ENCODE measurements at regions not wholly inside any gene's neighbourhood (a gene's known extent, or its start where the extent isn't known, plus 50 kb on each side); places are given as distances from the start of the nearest gene placed in this dataset.

- peaks cover 0 to 3% of the 10 kb centered on the region in 2 donors for H3K4me1 ChIP-seq (ENCODE audit: control insufficient read depth in 2 of 2, insufficient read depth in 2 of 2, low read length in 2 of 2)
Measured at GRCh38 chr1:93815366-93816110, 63.5 kb downstream of the DNTTIP2 start.

DNA sequence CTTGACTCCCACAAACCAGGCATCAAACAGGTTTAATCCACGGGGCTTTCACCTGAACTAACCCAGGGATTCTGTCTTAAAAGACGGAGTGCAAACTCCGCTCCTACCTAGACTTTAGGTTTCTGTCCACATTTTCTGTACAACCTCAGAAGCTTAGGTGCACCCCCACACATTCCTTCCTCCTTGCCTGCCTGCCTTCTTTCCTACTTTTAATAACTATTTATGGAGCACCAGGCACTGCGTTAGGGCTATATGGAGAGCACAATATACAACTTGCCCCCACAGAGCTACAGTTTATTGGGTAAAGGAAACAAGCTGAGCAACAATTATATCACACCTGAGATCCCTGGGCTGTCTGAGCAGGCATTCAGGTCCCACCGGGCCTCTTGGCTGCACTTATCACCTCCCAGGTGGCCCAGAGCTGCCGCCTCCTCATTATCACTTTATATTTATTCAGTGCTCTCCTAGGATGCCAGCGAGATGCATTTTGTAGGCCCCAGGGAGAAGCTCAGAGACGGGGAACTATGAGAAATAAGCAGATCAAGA is 64.1 kb downstream of the DNTTIP2 start:
- Histone ChIP-seq H3K27ac (ENCODE audit: low read depth in 2 of 2, low read length in 2 of 2) (no peak overlapping the region), H3K36me3 (ENCODE audit: control insufficient read depth in 2 of 2, insufficient read depth in 2 of 2, low read length in 2 of 2) (no peaks in the 10 kb centered on the region), H3K9me3 (ENCODE audit: control insufficient read depth in 2 of 2, low read length in 2 of 2) (no peaks in the 10 kb centered on the region), H3K4me1 (ENCODE audit: control insufficient read depth in 2 of 2, insufficient read depth in 2 of 2, low read length in 2 of 2) (peaks cover 0 to 3% of the 10 kb centered on the region in 2 donors), H3K9ac (ENCODE audit: low read depth in 1 of 2, low read length in 2 of 2) (no peak overlapping the region), H3K4me3 (ENCODE audit: low read length in 2 of 2) (no peak overlapping the region), H3K27me3 (ENCODE audit: control insufficient read depth in 2 of 2, insufficient read depth in 2 of 2, low read length in 2 of 2) (no peaks in the 10 kb centered on the region)

More at GRCh38 chr1:93815366-93816110, 63.5 kb downstream of the DNTTIP2 start:
- Histone ChIP-seq H3K27me3 (ENCODE audit: control insufficient read depth in 2 of 2, insufficient read depth in 2 of 2, low read length in 2 of 2) (no peaks in the 10 kb centered on the region), H3K9me3 (ENCODE audit: control insufficient read depth in 2 of 2, low read length in 2 of 2) (no peaks in the 10 kb centered on the region), H3K27ac (ENCODE audit: low read depth in 2 of 2, low read length in 2 of 2) (no peak overlapping the region), H3K4me3 (ENCODE audit: low read length in 2 of 2) (no peak overlapping the region), H3K36me3 (ENCODE audit: control insufficient read depth in 2 of 2, insufficient read depth in 2 of 2, low read length in 2 of 2) (no peaks in the 10 kb centered on the region), H3K9ac (ENCODE audit: low read depth in 1 of 2, low read length in 2 of 2) (no peak overlapping the region)

- H3K9me3 ChIP-seq (ENCODE audit: control insufficient read depth in 2 of 2, low read length in 2 of 2): no peaks in the 10 kb centered on the region
- peaks cover 0 to 3% of the 10 kb centered on the region in 2 donors for H3K4me1 ChIP-seq (ENCODE audit: control insufficient read depth in 2 of 2, insufficient read depth in 2 of 2, low read length in 2 of 2)
- no peak overlapping the region for H3K27ac ChIP-seq (ENCODE audit: low read depth in 2 of 2, low read length in 2 of 2)
- no peaks in the 10 kb centered on the region for H3K27me3 ChIP-seq (ENCODE audit: control insufficient read depth in 2 of 2, insufficient read depth in 2 of 2, low read length in 2 of 2)
- H3K9ac ChIP-seq (ENCODE audit: low read depth in 1 of 2, low read length in 2 of 2): no peak overlapping the region
- no peak overlapping the region for H3K4me3 ChIP-seq (ENCODE audit: low read length in 2 of 2)
- H3K36me3 ChIP-seq (ENCODE audit: control insufficient read depth in 2 of 2, insufficient read depth in 2 of 2, low read length in 2 of 2): no peaks in the 10 kb centered on the region
Measured at GRCh38 chr1:93814059-93814794, 64.8 kb downstream of the DNTTIP2 start.

DNA sequence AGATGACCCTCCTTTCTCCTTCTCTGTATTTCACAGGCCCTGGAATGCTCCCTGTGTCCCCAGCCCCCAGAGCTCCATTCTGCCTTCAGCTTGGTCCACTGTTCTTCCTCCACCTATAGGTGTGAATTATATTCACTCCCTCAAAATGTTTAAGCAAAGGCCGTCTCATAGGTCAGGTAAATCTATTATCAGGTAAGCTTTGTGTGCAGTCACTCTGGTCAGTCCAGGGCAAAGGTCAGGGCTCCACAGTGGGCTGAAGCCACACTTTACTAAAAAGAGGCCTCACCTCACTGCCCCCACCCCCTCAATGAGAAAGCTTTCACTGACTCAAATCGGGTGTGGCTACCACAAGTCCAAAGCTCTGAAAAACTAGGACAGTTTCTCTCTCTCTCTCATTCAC is 65.9 kb downstream of the DNTTIP2 start:
- H3K27ac ChIP-seq (ENCODE audit: low read depth in 2 of 2, low read length in 2 of 2): no peak overlapping the region
- peaks cover 0 to 3% of the 10 kb centered on the region in 2 donors for H3K4me1 ChIP-seq (ENCODE audit: control insufficient read depth in 2 of 2, insufficient read depth in 2 of 2, low read length in 2 of 2)
- no peaks in the 10 kb centered on the region for H3K27me3 ChIP-seq (ENCODE audit: control insufficient read depth in 2 of 2, insufficient read depth in 2 of 2, low read length in 2 of 2)
- no peak overlapping the region for H3K9ac ChIP-seq (ENCODE audit: low read depth in 1 of 2, low read length in 2 of 2)
- no peaks in the 10 kb centered on the region for H3K9me3 ChIP-seq (ENCODE audit: control insufficient read depth in 2 of 2, low read length in 2 of 2)
- no peak overlapping the region for H3K4me3 ChIP-seq (ENCODE audit: low read length in 2 of 2)
- H3K36me3 ChIP-seq (ENCODE audit: control insufficient read depth in 2 of 2, insufficient read depth in 2 of 2, low read length in 2 of 2): no peaks in the 10 kb centered on the region

GRCh38 chr1:93811326-93812065 is 67.5 kb downstream of the DNTTIP2 start:
- Histone ChIP-seq H3K27ac (ENCODE audit: low read depth in 2 of 2, low read length in 2 of 2) (no peak overlapping the region), H3K4me3 (ENCODE audit: low read length in 2 of 2) (no peak overlapping the region), H3K4me1 (ENCODE audit: control insufficient read depth in 2 of 2, insufficient read depth in 2 of 2, low read length in 2 of 2) (no peaks in the 10 kb centered on the region)

GRCh38 chr1:93810316-93810715 is 68.7 kb downstream of the DNTTIP2 start:
- Histone ChIP-seq H3K27me3 (ENCODE audit: control insufficient read depth in 2 of 2, insufficient read depth in 2 of 2, low read length in 2 of 2) (no peaks in the 10 kb centered on the region), H3K9me3 (ENCODE audit: control insufficient read depth in 2 of 2, low read length in 2 of 2) (no peaks in the 10 kb centered on the region), H3K4me3 (ENCODE audit: low read length in 2 of 2) (no peak overlapping the region), H3K27ac (ENCODE audit: low read depth in 2 of 2, low read length in 2 of 2) (no peak overlapping the region), H3K4me1 (ENCODE audit: control insufficient read depth in 2 of 2, insufficient read depth in 2 of 2, low read length in 2 of 2) (no peaks in the 10 kb centered on the region), H3K36me3 (ENCODE audit: control insufficient read depth in 2 of 2, insufficient read depth in 2 of 2, low read length in 2 of 2) (no peaks in the 10 kb centered on the region), H3K9ac (ENCODE audit: low read depth in 1 of 2, low read length in 2 of 2) (no peak overlapping the region)

More at GRCh38 chr1:93811326-93812065, 67.5 kb downstream of the DNTTIP2 start:
- Histone ChIP-seq H3K36me3 (ENCODE audit: control insufficient read depth in 2 of 2, insufficient read depth in 2 of 2, low read length in 2 of 2) (no peaks in the 10 kb centered on the region), H3K27me3 (ENCODE audit: control insufficient read depth in 2 of 2, insufficient read depth in 2 of 2, low read length in 2 of 2) (no peaks in the 10 kb centered on the region), H3K9me3 (ENCODE audit: control insufficient read depth in 2 of 2, low read length in 2 of 2) (no peaks in the 10 kb centered on the region), H3K9ac (ENCODE audit: low read depth in 1 of 2, low read length in 2 of 2) (no peak overlapping the region)

- no peaks in the 10 kb centered on the region for H3K36me3 ChIP-seq (ENCODE audit: control insufficient read depth in 2 of 2, insufficient read depth in 2 of 2, low read length in 2 of 2)
- H3K27me3 ChIP-seq (ENCODE audit: control insufficient read depth in 2 of 2, insufficient read depth in 2 of 2, low read length in 2 of 2): no peaks in the 10 kb centered on the region
- H3K9ac ChIP-seq (ENCODE audit: low read depth in 1 of 2, low read length in 2 of 2): no peak overlapping the region
- no peaks in the 10 kb centered on the region for H3K9me3 ChIP-seq (ENCODE audit: control insufficient read depth in 2 of 2, low read length in 2 of 2)
- no peaks in the 10 kb centered on the region for H3K4me1 ChIP-seq (ENCODE audit: control insufficient read depth in 2 of 2, insufficient read depth in 2 of 2, low read length in 2 of 2)
- no peak overlapping the region for H3K27ac ChIP-seq (ENCODE audit: low read depth in 2 of 2, low read length in 2 of 2)
- no peak overlapping the region for H3K4me3 ChIP-seq (ENCODE audit: low read length in 2 of 2)
Measured at GRCh38 chr1:93808871-93809270, 70.1 kb downstream of the DNTTIP2 start.

DNA sequence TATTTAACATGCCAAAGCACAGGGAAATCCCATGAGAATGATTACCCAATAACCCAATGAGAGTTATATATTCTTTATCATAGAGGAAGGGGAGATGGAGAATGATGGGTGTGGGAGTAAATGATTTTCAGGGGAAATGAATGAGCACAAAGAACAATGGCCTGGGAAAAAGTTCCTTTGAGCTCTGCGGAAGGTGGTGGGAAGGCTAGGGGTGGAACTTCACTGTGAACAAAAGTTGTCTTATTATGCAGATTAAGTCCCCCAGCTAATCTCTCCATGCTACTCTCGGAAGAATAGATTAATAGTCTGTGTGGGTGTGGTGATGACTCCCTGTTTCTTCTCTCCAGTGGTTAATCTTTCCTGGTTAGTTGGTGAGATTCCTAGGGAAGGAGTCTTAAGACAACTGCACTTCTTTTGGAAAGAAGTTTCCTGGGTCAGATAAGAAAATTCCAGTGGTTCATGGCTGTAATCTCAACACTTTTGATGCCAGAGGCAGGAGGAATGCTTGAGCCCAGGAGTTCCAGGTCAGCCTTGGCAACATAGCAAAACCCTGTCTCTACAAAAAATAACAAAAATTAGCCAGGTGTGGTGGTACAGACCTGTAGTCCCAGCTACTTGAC is 71.6 kb downstream of the DNTTIP2 start:
- Histone ChIP-seq H3K4me3 (ENCODE audit: low read length in 2 of 2) (no peak overlapping the region), H3K9me3 (ENCODE audit: control insufficient read depth in 2 of 2, low read length in 2 of 2) (no peaks in the 10 kb centered on the region), H3K27ac (ENCODE audit: low read depth in 2 of 2, low read length in 2 of 2) (no peak overlapping the region), H3K9ac (ENCODE audit: low read depth in 1 of 2, low read length in 2 of 2) (no peak overlapping the region), H3K4me1 (ENCODE audit: control insufficient read depth in 2 of 2, insufficient read depth in 2 of 2, low read length in 2 of 2) (no peaks in the 10 kb centered on the region), H3K27me3 (ENCODE audit: control insufficient read depth in 2 of 2, insufficient read depth in 2 of 2, low read length in 2 of 2) (no peaks in the 10 kb centered on the region), H3K36me3 (ENCODE audit: control insufficient read depth in 2 of 2, insufficient read depth in 2 of 2, low read length in 2 of 2) (no peaks in the 10 kb centered on the region)

GRCh38 chr1:93805027-93805610 is 73.9 kb downstream of the DNTTIP2 start:
- Histone ChIP-seq H3K4me1 (ENCODE audit: control insufficient read depth in 2 of 2, insufficient read depth in 2 of 2, low read length in 2 of 2) (no peaks in the 10 kb centered on the region), H3K27ac (ENCODE audit: low read depth in 2 of 2, low read length in 2 of 2) (no peak overlapping the region), H3K36me3 (ENCODE audit: control insufficient read depth in 2 of 2, insufficient read depth in 2 of 2, low read length in 2 of 2) (no peaks in the 10 kb centered on the region)

More at GRCh38 chr1:93805027-93805610, 73.9 kb downstream of the DNTTIP2 start:
- H3K9me3 ChIP-seq (ENCODE audit: control insufficient read depth in 2 of 2, low read length in 2 of 2): no peaks in the 10 kb centered on the region
- no peak overlapping the region for H3K9ac ChIP-seq (ENCODE audit: low read depth in 1 of 2, low read length in 2 of 2)
- H3K4me3 ChIP-seq (ENCODE audit: low read length in 2 of 2): no peak overlapping the region
- H3K27me3 ChIP-seq (ENCODE audit: control insufficient read depth in 2 of 2, insufficient read depth in 2 of 2, low read length in 2 of 2): no peaks in the 10 kb centered on the region
